ENCODE measurements at regions not wholly inside any gene's neighbourhood (a gene's known extent, or its start where the extent isn't known, plus 50 kb on each side); places are given as distances from the start of the nearest gene placed in this dataset.
"Not testable (repeated sequence)": the region's sequence is repeated elsewhere in the genome, so short reads cannot be mapped to it uniquely, and the experiment has no call there.

DNA sequence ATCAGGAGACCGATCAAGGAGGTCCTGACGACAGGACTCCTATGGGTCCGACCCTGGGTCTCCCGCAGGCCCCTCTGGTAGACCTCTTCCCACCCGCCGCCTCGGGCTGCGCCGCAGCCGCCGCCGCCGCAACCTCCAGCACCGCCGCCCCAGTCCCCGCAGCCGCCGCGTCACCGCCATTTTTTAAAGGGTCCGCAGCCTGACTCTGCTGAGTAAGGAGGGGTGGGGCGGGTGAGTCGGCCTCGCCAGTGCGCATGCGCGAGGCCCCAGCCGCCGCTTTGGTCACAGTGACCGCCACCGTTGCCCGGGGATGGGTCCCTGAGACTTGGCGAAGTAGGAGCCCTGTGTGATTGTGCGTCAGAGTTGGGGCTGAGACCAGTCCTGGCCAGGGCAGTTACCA lies 1401.9 kb upstream of the PCDH10 start:
- not testable (repeated sequence) for H3K27ac Mint-ChIP-seq; DNase-seq; H3K36me3 Mint-ChIP-seq; H3K4me3 Mint-ChIP-seq; H3K9me3 Mint-ChIP-seq; H3K4me1 Mint-ChIP-seq; H3K27me3 Mint-ChIP-seq (ENCODE audit: low read depth in 3 of 3)

GRCh38 chr4:131749224-131749623 lies 1399.9 kb upstream of the PCDH10 start:
- not testable (repeated sequence) for H3K4me1 Mint-ChIP-seq; H3K27me3 Mint-ChIP-seq (ENCODE audit: low read depth in 3 of 3)

GRCh38 chr4:131750006-131750405 lies 1399.1 kb upstream of the PCDH10 start:
- H3K27ac Mint-ChIP-seq; DNase-seq; H3K4me3 Mint-ChIP-seq; H3K36me3 Mint-ChIP-seq; H3K9me3 Mint-ChIP-seq; H3K27me3 Mint-ChIP-seq (ENCODE audit: low read depth in 3 of 3); H3K4me1 Mint-ChIP-seq: not testable (repeated sequence)

More at GRCh38 chr4:131749224-131749623, 1399.9 kb upstream of the PCDH10 start:
- H3K9me3 Mint-ChIP-seq, H3K36me3 Mint-ChIP-seq, DNase-seq, H3K4me3 Mint-ChIP-seq, H3K27ac Mint-ChIP-seq: not testable (repeated sequence)

DNA sequence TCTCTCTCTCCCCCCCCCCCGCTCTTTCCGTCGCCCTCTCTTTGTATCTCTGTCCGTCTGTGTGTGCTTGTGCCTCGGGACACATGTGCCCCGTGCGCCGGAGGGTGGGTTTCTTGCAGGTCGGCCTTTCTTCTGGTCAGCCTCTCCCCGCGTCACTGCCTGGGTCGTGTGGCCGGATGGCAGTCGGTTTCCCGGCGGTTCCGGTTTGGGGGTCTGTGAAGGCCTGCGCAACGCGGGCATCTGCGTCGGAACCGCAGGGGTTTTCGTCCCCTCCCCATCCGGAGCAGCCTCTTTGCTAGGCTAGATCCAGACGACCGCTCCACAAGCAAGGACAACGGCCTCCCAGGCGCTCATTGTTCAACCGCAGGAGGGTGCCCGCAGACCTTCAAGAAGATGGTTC lies 1398.6 kb upstream of the PCDH10 start:
- peak in 1 of 3 donors; percentile 18 for DNase-seq
- H3K4me1 Mint-ChIP-seq; H3K27ac Mint-ChIP-seq; H3K27me3 Mint-ChIP-seq (ENCODE audit: low read depth in 3 of 3); H3K9me3 Mint-ChIP-seq; H3K36me3 Mint-ChIP-seq; H3K4me3 Mint-ChIP-seq: not testable (repeated sequence)

DNA sequence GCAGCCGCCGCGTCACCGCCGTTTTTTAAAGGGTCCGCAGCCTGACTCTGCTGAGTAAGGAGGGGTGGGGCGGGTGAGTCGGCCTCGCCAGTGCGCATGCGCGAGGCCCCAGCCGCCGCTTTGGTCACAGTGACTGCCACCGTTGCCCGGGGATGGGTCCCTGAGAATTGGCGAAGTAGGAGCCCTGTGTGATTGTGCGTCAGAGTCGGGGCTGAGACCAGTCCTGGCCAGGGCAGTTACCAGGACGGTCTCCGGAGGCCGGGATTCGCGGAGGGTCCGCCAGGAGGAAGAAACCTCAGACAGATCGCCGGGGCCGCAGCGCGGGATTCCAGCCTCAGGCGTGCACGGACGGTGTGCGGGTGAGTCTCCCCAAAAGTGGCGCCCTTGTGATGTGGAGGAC lies 1386.9 kb upstream of the PCDH10 start:
- not testable (repeated sequence) for H3K4me3 Mint-ChIP-seq; H3K4me1 Mint-ChIP-seq; H3K27me3 Mint-ChIP-seq (ENCODE audit: low read depth in 3 of 3); H3K27ac Mint-ChIP-seq; H3K36me3 Mint-ChIP-seq; DNase-seq
- H3K9me3 Mint-ChIP-seq: peaks cover 0 to 13% (median 8%) of the 10 kb centered on the region in 6 donors

DNA sequence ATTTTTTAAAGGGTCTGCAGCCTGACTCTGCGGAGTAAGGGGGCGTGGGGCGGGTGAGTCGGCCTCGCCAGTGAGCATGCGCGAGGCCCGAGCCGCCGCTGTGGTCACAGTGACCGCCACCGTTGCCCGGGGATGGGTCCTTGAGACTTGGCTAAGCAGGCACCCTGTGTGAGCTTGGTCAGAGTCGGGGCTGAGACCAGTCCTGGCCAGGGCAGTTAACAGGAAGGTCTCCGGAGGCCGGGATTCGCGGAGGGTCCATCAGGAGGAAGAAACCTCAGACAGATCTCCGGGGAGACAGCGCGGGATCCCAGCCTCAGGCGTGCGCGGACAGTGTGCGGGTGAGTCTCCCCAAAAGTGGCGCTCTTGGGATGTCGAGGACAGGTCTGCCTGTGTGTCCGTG lies 1384.4 kb upstream of the PCDH10 start:
- peaks cover 0 to 16% (median 8%) of the 10 kb centered on the region in 6 donors for H3K9me3 Mint-ChIP-seq
- no peak overlapping the region for H3K4me3 Mint-ChIP-seq
- no peaks in the 10 kb centered on the region for H3K4me1 Mint-ChIP-seq
- DNase-seq: no peak
- no peaks in the 10 kb centered on the region for H3K36me3 Mint-ChIP-seq
- no peaks in the 10 kb centered on the region for H3K27me3 Mint-ChIP-seq (ENCODE audit: low read depth in 3 of 3)
- H3K27ac Mint-ChIP-seq: no peak overlapping the region

DNA sequence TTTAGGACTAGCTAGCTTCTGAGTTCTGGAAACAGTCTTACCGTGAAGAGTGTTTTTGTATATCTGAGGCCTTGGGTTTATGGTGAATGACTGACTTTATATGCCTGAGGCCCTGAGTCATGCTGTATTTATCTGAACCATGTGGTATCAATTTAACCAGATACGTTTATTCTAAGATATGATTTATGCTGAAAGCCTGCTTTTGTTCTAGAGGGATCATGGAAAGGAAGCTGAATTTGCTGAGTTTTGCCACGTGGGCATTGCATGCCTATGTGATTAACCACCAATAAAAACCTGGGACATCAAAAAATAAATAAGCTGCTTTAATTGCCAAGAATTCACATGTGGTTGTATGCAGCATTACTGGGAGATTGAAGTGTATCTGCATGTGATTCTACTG lies 1374.7 kb upstream of the PCDH10 start:
- not testable (repeated sequence) for H3K4me1 Mint-ChIP-seq; DNase-seq; H3K36me3 Mint-ChIP-seq; H3K27ac Mint-ChIP-seq; H3K27me3 Mint-ChIP-seq (ENCODE audit: low read depth in 3 of 3); H3K4me3 Mint-ChIP-seq
- H3K9me3 Mint-ChIP-seq: peaks cover 4 to 18% (median 8%) of the 10 kb centered on the region in 6 donors

GRCh38 chr4:131810565-131810964 lies 1338.5 kb upstream of the PCDH10 start:
- H3K4me1 Mint-ChIP-seq; H3K4me3 Mint-ChIP-seq; H3K36me3 Mint-ChIP-seq; H3K27ac Mint-ChIP-seq; H3K27me3 Mint-ChIP-seq (ENCODE audit: low read depth in 3 of 3); DNase-seq: not testable (repeated sequence)
- peaks cover 0 to 17% (median 7%) of the 10 kb centered on the region in 6 donors for H3K9me3 Mint-ChIP-seq
